Kidney (tissue), 13 donors: ENCODE measurements at regions not wholly inside any gene's neighbourhood (a gene's known extent, or its start where the extent isn't known, plus 50 kb on each side); places are given as distances from the start of the nearest gene placed in this dataset.
A peak's percentile ranks its signal among the peaks of the same experiment; 100 is the strongest.

ENCODE experiments used
- DNase-seq, 5 donors: peaks; one replicate each; pipeline ENCODE4 v3.0.0-alpha.2; 2013 to 2020
- FAIRE-seq: peaks from 2 replicates; lab custom pipeline; 2012; peaks lifted over from hg19 to GRCh38; lab: Jason Lieb, UNC
- H3K27ac ChIP-seq, 2 donors: one replicate each; pipeline ENCODE4 v1.7.0; 2013; ENCODE audit warnings: low read depth in 2 of 2, low read length in 2 of 2, inconsistent platforms in 1 of 2
- H3K27me3 ChIP-seq: one replicate; pipeline ENCODE4 v1.7.1; 2013; ENCODE audit warnings: low read length, inconsistent platforms; ENCODE audit not compliant: control insufficient read depth, insufficient read depth
- H3K36me3 ChIP-seq, 3 donors: one replicate each; pipeline versions ENCODE4 v1.7.0 to v1.7.1; 2013; ENCODE audit warnings: low read length in 3 of 3, control low read depth in 1 of 3, inconsistent platforms in 1 of 3; ENCODE audit not compliant: insufficient read depth in 3 of 3, control insufficient read depth in 2 of 3
- H3K4me1 ChIP-seq, 3 donors: one replicate each; pipeline versions ENCODE4 v1.7.0 to v1.7.1; 2013; ENCODE audit warnings: low read length in 3 of 3, inconsistent platforms in 1 of 3, low read depth in 1 of 3; ENCODE audit not compliant: control insufficient read depth in 2 of 3, insufficient read depth in 2 of 3
- H3K4me3 ChIP-seq, 3 donors: one replicate each; pipeline versions ENCODE4 v1.7.0 to v1.8.1; 2013; ENCODE audit warnings: low read length in 3 of 3, control low read depth in 1 of 3, inconsistent platforms in 1 of 3
- H3K9ac ChIP-seq, 3 donors: one replicate each; pipeline versions ENCODE4 v1.7.0 to v1.7.1; 2013; ENCODE audit warnings: low read length in 3 of 3, control low read depth in 1 of 3, inconsistent platforms in 1 of 3
- H3K9me3 ChIP-seq, 3 donors: one replicate each; pipeline versions ENCODE4 v1.7.0 to v1.7.1; 2013; ENCODE audit warnings: low read length in 3 of 3, control low read depth in 1 of 3, inconsistent platforms in 1 of 3; ENCODE audit not compliant: control insufficient read depth in 2 of 3, insufficient read depth in 1 of 3
- CTCF ChIP-seq: IDR thresholded peaks from 3 replicates; pipeline ENCODE4 v1.5.1; 2012; ENCODE audit warnings: mild to moderate bottlenecking, moderate library complexity, borderline replicate concordance; ENCODE audit not compliant: insufficient read depth; ENCODE audit errors: extremely low read depth
- intact Hi-C: fragments of 100-400 bp; cut with DNase I; formaldehyde crosslinking; loops from one replicate; pipeline ENCODE4 v1.11.1; 2022
- donor health status: control.
- donor health status: control.
- donor health status: control.
- donor health status: control.
- donor health status: control.
- donor health status: DM: yes; HTN: yes; CAD: no.
- donor health status: Normal renal cell carcinoma (clear cell type).

GRCh38 chr22:44373234-44373633 lies 60.5 kb upstream of the SHISAL1 start:
- intact Hi-C loops, result no loop called here
- H3K9me3 ChIP-seq, result peaks cover 1 to 10% (median 7%) of the 10 kb centered on the region in 3 donors
- no peaks in the 10 kb centered on the region for H3K27me3 ChIP-seq
- DNase-seq, result peak in 2 of 5 donors; percentile 19 to 35
- no peak for TF ChIP-seq CTCF
- H3K27ac ChIP-seq, result no peak overlapping the region
- no peak overlapping the region for H3K9ac ChIP-seq
- no peaks in the 10 kb centered on the region for H3K4me1 ChIP-seq
- no peak overlapping the region for H3K4me3 ChIP-seq
- FAIRE-seq, result no peak
- H3K36me3 ChIP-seq, result no peaks in the 10 kb centered on the region

GRCh38 chr22:44372611-44373010 lies 59.9 kb upstream of the SHISAL1 start:
- DNase-seq (peak in 2 of 5 donors; percentile 10 to 19), FAIRE-seq (no peak)
- H3K27ac ChIP-seq, result no peak overlapping the region
- no peaks in the 10 kb centered on the region for H3K4me1 ChIP-seq
- TF ChIP-seq CTCF, result no peak
- no peaks in the 10 kb centered on the region for H3K36me3 ChIP-seq
- H3K9ac ChIP-seq, result no peak overlapping the region
- H3K27me3 ChIP-seq, result no peaks in the 10 kb centered on the region
- intact Hi-C loops, result no loop called here
- H3K4me3 ChIP-seq, result no peak overlapping the region
- peaks cover 1 to 10% (median 7%) of the 10 kb centered on the region in 3 donors for H3K9me3 ChIP-seq

- peak in 2 of 5 donors; percentile 22 to 34 for DNase-seq
Measured at GRCh38 chr22:44371741-44372525, 59.2 kb upstream of the SHISAL1 start.

More at GRCh38 chr22:44371741-44372525, 59.2 kb upstream of the SHISAL1 start:
- TF ChIP-seq CTCF, result no peak
- Histone ChIP-seq H3K9me3 (peaks cover 1 to 10% (median 7%) of the 10 kb centered on the region in 3 donors), H3K27me3 (no peaks in the 10 kb centered on the region), H3K4me3 (no peak overlapping the region), H3K36me3 (no peaks in the 10 kb centered on the region), H3K4me1 (no peaks in the 10 kb centered on the region), H3K9ac (no peak overlapping the region), H3K27ac (no peak overlapping the region)
- intact Hi-C loops, result no loop called here
- no peak for FAIRE-seq
